ENCODE measurements at regions not wholly inside any gene's neighbourhood (a gene's known extent, or its start where the extent isn't known, plus 50 kb on each side); places are given as distances from the start of the nearest gene placed in this dataset.

GRCh38 chr17:34107019-34107418, 148.1 kb upstream of the CCL2 start:
- no peak for TF ChIP-seq CTCF (IDR thresholded peaks at IDR 0.05)
- TF ChIP-seq POLR2A (IDR thresholded peaks at IDR 0.05), result no peak
